ENCODE measurements at regions not wholly inside any gene's neighbourhood (a gene's known extent, or its start where the extent isn't known, plus 50 kb on each side); places are given as distances from the start of the nearest gene placed in this dataset.

DNA sequence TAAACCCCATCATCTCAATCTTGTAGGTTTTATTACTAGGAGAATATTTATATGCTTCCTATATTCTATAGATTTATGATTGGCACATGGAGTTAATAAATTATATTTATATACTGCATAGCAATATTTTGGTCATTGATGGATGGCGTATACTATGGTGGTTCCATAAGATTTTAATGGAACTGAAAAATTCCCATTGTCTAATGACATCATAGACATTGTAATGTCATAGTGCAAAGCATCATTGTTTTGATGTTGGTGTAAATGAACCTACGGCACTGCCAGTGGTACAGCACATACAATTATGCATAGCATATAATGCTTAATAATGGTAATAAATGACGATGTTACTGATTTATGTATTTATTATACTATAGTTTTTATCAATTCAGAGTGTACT, 1135.9 kb downstream of the CNTNAP5 start:
- TF ChIP-seq, protein P1, sequence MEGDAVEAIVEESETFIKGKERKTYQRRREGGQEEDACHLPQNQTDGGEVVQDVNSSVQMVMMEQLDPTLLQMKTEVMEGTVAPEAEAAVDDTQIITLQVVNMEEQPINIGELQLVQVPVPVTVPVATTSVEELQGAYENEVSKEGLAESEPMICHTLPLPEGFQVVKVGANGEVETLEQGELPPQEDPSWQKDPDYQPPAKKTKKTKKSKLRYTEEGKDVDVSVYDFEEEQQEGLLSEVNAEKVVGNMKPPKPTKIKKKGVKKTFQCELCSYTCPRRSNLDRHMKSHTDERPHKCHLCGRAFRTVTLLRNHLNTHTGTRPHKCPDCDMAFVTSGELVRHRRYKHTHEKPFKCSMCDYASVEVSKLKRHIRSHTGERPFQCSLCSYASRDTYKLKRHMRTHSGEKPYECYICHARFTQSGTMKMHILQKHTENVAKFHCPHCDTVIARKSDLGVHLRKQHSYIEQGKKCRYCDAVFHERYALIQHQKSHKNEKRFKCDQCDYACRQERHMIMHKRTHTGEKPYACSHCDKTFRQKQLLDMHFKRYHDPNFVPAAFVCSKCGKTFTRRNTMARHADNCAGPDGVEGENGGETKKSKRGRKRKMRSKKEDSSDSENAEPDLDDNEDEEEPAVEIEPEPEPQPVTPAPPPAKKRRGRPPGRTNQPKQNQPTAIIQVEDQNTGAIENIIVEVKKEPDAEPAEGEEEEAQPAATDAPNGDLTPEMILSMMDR (IDR thresholded peaks at IDR 0.05), result no peak
- no peak for TF ChIP-seq POLR2A (IDR thresholded peaks at IDR 0.05)

Data from right lobe of liver (tissue), 4 donors.